ENCODE measurements at regions not wholly inside any gene's neighbourhood (a gene's known extent, or its start where the extent isn't known, plus 50 kb on each side); places are given as distances from the start of the nearest gene placed in this dataset.

GRCh38 chrX:13502590-13502989 lies 66.8 kb upstream of the EGFL6 start:
- Histone ChIP-seq H3K36me3 (ENCODE audit: control insufficient read depth in 2 of 2, extremely low read depth in 1 of 2, insufficient read depth in 2 of 2, low read length in 2 of 2) (no peaks in the 10 kb centered on the region), H3K4me1 (ENCODE audit: control insufficient read depth, extremely low read depth, insufficient read depth, low read length) (no peaks in the 10 kb centered on the region), H3K4me3 (ENCODE audit: control insufficient read depth in 2 of 3, extremely low read depth in 1 of 3, insufficient read depth in 2 of 3, low read depth in 1 of 3, low read length in 3 of 3) (no peak overlapping the region), H2AFZ (ENCODE audit: control insufficient read depth, low read length) (no peak overlapping the region), H3K79me2 (ENCODE audit: control insufficient read depth, insufficient read depth, low read length) (no peaks in the 10 kb centered on the region), H3K9me3 (ENCODE audit: control insufficient read depth, low read depth, low read length) (no peaks in the 10 kb centered on the region), H3K4me2 (ENCODE audit: control insufficient read depth, extremely low read depth, insufficient read depth, low read depth, low read length) (no peak overlapping the region), H4K20me1 (ENCODE audit: control insufficient read depth, extremely low read depth, insufficient read depth, low read length) (no peaks in the 10 kb centered on the region), H3K27me3 (ENCODE audit: control insufficient read depth, extremely low read depth, insufficient read depth, low read length) (peaks cover 4% of the 10 kb centered on the region), H3K9ac (ENCODE audit: control insufficient read depth, extremely low read depth, insufficient read depth, low read length) (no peak overlapping the region), H3K9me1 (ENCODE audit: control insufficient read depth, extremely low read depth, insufficient read depth, low read length) (no peaks in the 10 kb centered on the region), H3K27ac (ENCODE audit: control insufficient read depth, insufficient read depth, low read length) (no peak overlapping the region)
- DNase-seq (ENCODE audit: low read depth, low spot score) (no peak), FAIRE-seq (no peak)
- dilution Hi-C loops (cut with MboI; ENCODE audit: extremely low pct_ligation_motif_present, low sequenced_read_pairs) = no loop called here
- TF ChIP-seq EZH2 (IDR thresholded peaks at IDR 0.05; ENCODE audit: low read length) (no peak), CTCF (optimal IDR thresholded peaks at IDR 0.05 in 1 of 3, IDR thresholded peaks at IDR 0.05 in 1 of 3, conservative IDR thresholded peaks at IDR 0.05 in 1 of 3; ENCODE audit: extremely low read depth in 1 of 3, insufficient read depth in 2 of 3, low read length in 3 of 3) (no peak)

GRCh38 chrX:13499736-13500135 lies 69.7 kb upstream of the EGFL6 start:
- Histone ChIP-seq H2AFZ (ENCODE audit: control insufficient read depth, low read length) (no peak overlapping the region), H3K9ac (ENCODE audit: control insufficient read depth, extremely low read depth, insufficient read depth, low read length) (no peak overlapping the region), H3K9me3 (ENCODE audit: control insufficient read depth, low read depth, low read length) (no peaks in the 10 kb centered on the region), H3K36me3 (ENCODE audit: control insufficient read depth in 2 of 2, extremely low read depth in 1 of 2, insufficient read depth in 2 of 2, low read length in 2 of 2) (no peaks in the 10 kb centered on the region), H3K4me3 (ENCODE audit: control insufficient read depth in 2 of 3, extremely low read depth in 1 of 3, insufficient read depth in 2 of 3, low read depth in 1 of 3, low read length in 3 of 3) (no peak overlapping the region), H4K20me1 (ENCODE audit: control insufficient read depth, extremely low read depth, insufficient read depth, low read length) (no peaks in the 10 kb centered on the region), H3K4me1 (ENCODE audit: control insufficient read depth, extremely low read depth, insufficient read depth, low read length) (no peaks in the 10 kb centered on the region), H3K27me3 (ENCODE audit: control insufficient read depth, extremely low read depth, insufficient read depth, low read length) (peaks cover 4% of the 10 kb centered on the region), H3K9me1 (ENCODE audit: control insufficient read depth, extremely low read depth, insufficient read depth, low read length) (no peaks in the 10 kb centered on the region), H3K4me2 (ENCODE audit: control insufficient read depth, extremely low read depth, insufficient read depth, low read depth, low read length) (no peak overlapping the region), H3K27ac (ENCODE audit: control insufficient read depth, insufficient read depth, low read length) (no peak overlapping the region), H3K79me2 (ENCODE audit: control insufficient read depth, insufficient read depth, low read length) (no peaks in the 10 kb centered on the region)
- TF ChIP-seq EZH2 (IDR thresholded peaks at IDR 0.05; ENCODE audit: low read length) = no peak
- TF ChIP-seq CTCF (optimal IDR thresholded peaks at IDR 0.05 in 1 of 3, IDR thresholded peaks at IDR 0.05 in 1 of 3, conservative IDR thresholded peaks at IDR 0.05 in 1 of 3; ENCODE audit: extremely low read depth in 1 of 3, insufficient read depth in 2 of 3, low read length in 3 of 3) = no peak
- DNase-seq (ENCODE audit: low read depth, low spot score) = no peak
- dilution Hi-C loops (cut with MboI; ENCODE audit: extremely low pct_ligation_motif_present, low sequenced_read_pairs) = no loop called here
- FAIRE-seq = no peak

Data from keratinocyte (primary cell).